CD8-positive, alpha-beta memory T cell (primary cell): ENCODE measurements at regions not wholly inside any gene's neighbourhood (a gene's known extent, or its start where the extent isn't known, plus 50 kb on each side); places are given as distances from the start of the nearest gene placed in this dataset.

Experiments used
- CTCF ChIA-PET: fragments of 350-600 bp; sonication (Branson Sonifier 250); formaldehyde crosslinking; loops from one replicate; lab custom pipeline; 2021; ENCODE audit warnings: antibody characterized with exemption; lab: Charles Lee
- POLR2A ChIA-PET: fragments of 350-600 bp; sonication (Branson Sonifier 250); formaldehyde crosslinking; loops from one replicate; lab custom pipeline; 2021; ENCODE audit warnings: antibody characterized with exemption; lab: Charles Lee
- DNase-seq, 5 donors: peaks; one replicate each; pipeline versions ENCODE4 v3.0.0 to v3.0.0-alpha.2; 2020 to 2022; ENCODE audit warnings: mixed read lengths in 1 of 5
- H3K27ac ChIP-seq: one replicate; pipeline ENCODE4 v1.7.0; 2013; ENCODE audit warnings: low read depth, mild to moderate bottlenecking, low read length, moderate library complexity
- H3K27me3 ChIP-seq: 2 replicates; pipeline ENCODE4 v1.7.0; 2013; ENCODE audit warnings: low read length, mild to moderate bottlenecking; ENCODE audit not compliant: insufficient read depth, poor library complexity, severe bottlenecking
- H3K36me3 ChIP-seq: 2 replicates; pipeline ENCODE4 v1.7.0; 2013; ENCODE audit warnings: mild to moderate bottlenecking, low read length, moderate library complexity; ENCODE audit not compliant: insufficient read depth
- H3K4me1 ChIP-seq: 2 replicates; pipeline ENCODE4 v1.7.0; 2013; ENCODE audit warnings: mild to moderate bottlenecking, low read length, moderate library complexity; ENCODE audit not compliant: insufficient read depth
- H3K4me3 ChIP-seq: 2 replicates; pipeline ENCODE4 v1.7.0; 2013; ENCODE audit warnings: mild to moderate bottlenecking, low read length
- H3K9me3 ChIP-seq: 2 replicates; pipeline ENCODE4 v1.7.0; 2013; ENCODE audit warnings: mild to moderate bottlenecking, low read length
- H3K27ac Mint-ChIP-seq, 8 donors: one replicate each; pipeline ENCODE4 v1.8.0; 2020 to 2021; ENCODE audit warnings: mixed read lengths in 8 of 8, mild to moderate bottlenecking in 6 of 8, inconsistent platforms in 3 of 8, moderate library complexity in 3 of 8
- H3K27me3 Mint-ChIP-seq, 2 donors: one replicate each; pipeline ENCODE4 v1.8.0; 2020 to 2021; ENCODE audit warnings: mixed read lengths in 2 of 2, mild to moderate bottlenecking in 1 of 2, moderate library complexity in 1 of 2
- H3K36me3 Mint-ChIP-seq, 3 donors: one replicate each; pipeline ENCODE4 v1.8.0; 2020 to 2021; ENCODE audit warnings: mixed read lengths in 3 of 3, inconsistent platforms in 1 of 3, mild to moderate bottlenecking in 1 of 3
- H3K4me1 Mint-ChIP-seq, 3 donors: one replicate each; pipeline ENCODE4 v1.8.0; 2020 to 2021; ENCODE audit warnings: mixed read lengths in 3 of 3, inconsistent platforms in 1 of 3, mild to moderate bottlenecking in 1 of 3
- H3K4me3 Mint-ChIP-seq, 7 donors: one replicate each; pipeline ENCODE4 v1.8.0; 2020 to 2021; ENCODE audit warnings: mixed read lengths in 7 of 7, mild to moderate bottlenecking in 6 of 7, moderate library complexity in 4 of 7, inconsistent platforms in 2 of 7
- H3K9me3 Mint-ChIP-seq, 5 donors: one replicate each; pipeline ENCODE4 v1.8.0; 2020 to 2022; ENCODE audit warnings: mixed read lengths in 5 of 5, mild to moderate bottlenecking in 3 of 5, moderate library complexity in 2 of 5, inconsistent platforms in 1 of 5

GRCh38 chr4:157882901-157883300 lies 289.9 kb downstream of the GASK1B start:
- no peaks in the 10 kb centered on the region for H3K4me1 Mint-ChIP-seq
- no peak overlapping the region for H3K27ac ChIP-seq
- DNase-seq: no peak
- no peak overlapping the region for H3K4me3 ChIP-seq
- H3K36me3 ChIP-seq: no peaks in the 10 kb centered on the region
- H3K27me3 Mint-ChIP-seq: no peaks in the 10 kb centered on the region
- H3K27me3 ChIP-seq: no peaks in the 10 kb centered on the region
- H3K9me3 Mint-ChIP-seq: peaks cover 3 to 9% (median 4%) of the 10 kb centered on the region in 5 donors
- ChIA-PET CTCF (no interaction called here), POLR2A (no interaction called here)
- H3K27ac Mint-ChIP-seq: no peak overlapping the region
- H3K9me3 ChIP-seq: no peaks in the 10 kb centered on the region
- no peak overlapping the region for H3K4me3 Mint-ChIP-seq
- H3K36me3 Mint-ChIP-seq: no peaks in the 10 kb centered on the region
- no peaks in the 10 kb centered on the region for H3K4me1 ChIP-seq

GRCh38 chr4:157880761-157881160 lies 292.1 kb downstream of the GASK1B start:
- Histone ChIP-seq H3K36me3 (no peaks in the 10 kb centered on the region), H3K9me3 (no peaks in the 10 kb centered on the region), H3K27ac (no peak overlapping the region), H3K4me1 (no peaks in the 10 kb centered on the region), H3K27me3 (no peaks in the 10 kb centered on the region), H3K4me3 (no peak overlapping the region)
- Mint-ChIP-seq H3K4me1 (no peaks in the 10 kb centered on the region), H3K36me3 (no peaks in the 10 kb centered on the region), H3K9me3 (peaks cover 0 to 9% (median 4%) of the 10 kb centered on the region in 5 donors), H3K4me3 (no peak overlapping the region), H3K27me3 (no peaks in the 10 kb centered on the region), H3K27ac (no peak overlapping the region)
- ChIA-PET POLR2A (no interaction called here), CTCF (no interaction called here)
- no peak for DNase-seq

DNA sequence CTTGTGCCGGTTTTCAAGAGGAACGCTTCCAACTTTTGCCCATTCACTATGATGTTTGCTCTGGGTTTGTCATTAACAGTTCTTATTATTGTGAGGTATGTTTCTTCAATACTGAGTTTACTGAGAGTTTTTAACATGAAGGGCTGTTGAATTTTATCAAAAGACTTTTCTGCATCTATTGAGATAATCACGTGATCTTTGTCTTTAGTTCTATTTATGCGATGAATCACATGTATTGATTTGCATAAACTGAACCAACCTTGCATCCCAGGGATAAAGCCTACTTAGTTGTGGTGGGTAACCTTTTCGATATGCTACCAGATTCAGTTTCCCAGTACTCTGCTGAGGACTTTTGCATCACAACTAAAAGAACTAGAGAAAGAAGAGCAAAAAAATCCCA lies 318.0 kb downstream of the GASK1B start:
- Mint-ChIP-seq H3K36me3 (no peaks in the 10 kb centered on the region), H3K4me3 (no peak overlapping the region), H3K27me3 (no peaks in the 10 kb centered on the region), H3K4me1 (no peaks in the 10 kb centered on the region), H3K9me3 (peaks cover 0 to 29% (median 9%) of the 10 kb centered on the region in 5 donors), H3K27ac (no peak overlapping the region)
- no peaks in the 10 kb centered on the region for H3K36me3 ChIP-seq
- no peaks in the 10 kb centered on the region for H3K27me3 ChIP-seq
- ChIA-PET POLR2A (no interaction called here), CTCF (no interaction called here)
- no peaks in the 10 kb centered on the region for H3K9me3 ChIP-seq
- no peak for DNase-seq
- H3K27ac ChIP-seq: no peak overlapping the region
- H3K4me3 ChIP-seq: no peak overlapping the region
- H3K4me1 ChIP-seq: no peaks in the 10 kb centered on the region

DNA sequence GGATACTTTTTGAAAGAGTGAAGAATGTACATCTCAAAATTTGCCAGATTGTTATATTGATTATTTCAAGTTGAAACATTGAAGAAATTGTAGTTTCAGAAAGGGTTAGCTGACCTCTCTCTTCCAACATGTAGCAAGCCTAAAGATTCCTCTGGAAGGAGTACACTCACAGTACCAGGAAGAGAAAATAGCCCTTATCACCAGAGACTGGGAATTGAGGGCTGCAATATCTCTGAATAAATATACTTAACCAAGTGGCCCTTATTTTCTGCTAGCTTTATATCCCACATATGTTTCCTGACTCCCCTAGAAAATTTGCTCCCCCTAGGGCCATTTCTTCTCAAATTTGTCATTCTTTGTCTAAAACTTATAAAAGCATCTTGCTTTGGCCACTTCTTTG lies 332.2 kb downstream of the GASK1B start:
- Histone ChIP-seq H3K9me3 (no peaks in the 10 kb centered on the region), H3K36me3 (no peaks in the 10 kb centered on the region), H3K4me3 (no peak overlapping the region), H3K27ac (no peak overlapping the region), H3K27me3 (no peaks in the 10 kb centered on the region), H3K4me1 (no peaks in the 10 kb centered on the region)
- H3K27ac Mint-ChIP-seq: no peak overlapping the region
- peaks cover 3 to 14% (median 5%) of the 10 kb centered on the region in 5 donors for H3K9me3 Mint-ChIP-seq
- H3K27me3 Mint-ChIP-seq: no peaks in the 10 kb centered on the region
- H3K4me3 Mint-ChIP-seq: no peak overlapping the region
- DNase-seq: no peak
- POLR2A ChIA-PET: no interaction called here
- H3K36me3 Mint-ChIP-seq: no peaks in the 10 kb centered on the region
- CTCF ChIA-PET: no interaction called here
- no peaks in the 10 kb centered on the region for H3K4me1 Mint-ChIP-seq

DNA sequence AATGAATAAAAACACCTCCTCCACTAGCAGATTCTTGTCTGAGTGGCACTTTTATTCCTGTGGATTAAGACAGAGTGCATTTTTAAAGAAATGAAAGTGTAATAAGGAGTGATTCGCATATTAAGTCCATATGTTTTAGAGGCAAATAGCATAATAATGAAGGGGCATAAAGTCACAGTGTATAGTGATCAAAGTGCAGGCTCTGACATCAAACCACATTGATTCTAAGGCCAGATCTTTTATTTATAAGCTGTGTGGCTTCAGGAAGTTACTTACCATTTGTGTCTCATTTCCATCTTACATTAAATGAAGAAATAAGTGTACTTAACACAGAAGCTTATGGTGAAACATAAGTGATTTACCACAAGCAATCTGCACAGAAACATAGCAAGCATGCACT lies 332.8 kb downstream of the GASK1B start:
- peaks cover 0 to 17% (median 3%) of the 10 kb centered on the region in 5 donors for H3K9me3 Mint-ChIP-seq
- no peaks in the 10 kb centered on the region for H3K27me3 ChIP-seq
- no peaks in the 10 kb centered on the region for H3K36me3 Mint-ChIP-seq
- no peaks in the 10 kb centered on the region for H3K4me1 ChIP-seq
- DNase-seq: no peak
- ChIA-PET CTCF (no interaction called here), POLR2A (no interaction called here)
- H3K36me3 ChIP-seq: no peaks in the 10 kb centered on the region
- no peak overlapping the region for H3K27ac ChIP-seq
- no peak overlapping the region for H3K4me3 Mint-ChIP-seq
- no peak overlapping the region for H3K27ac Mint-ChIP-seq
- no peaks in the 10 kb centered on the region for H3K27me3 Mint-ChIP-seq
- no peaks in the 10 kb centered on the region for H3K4me1 Mint-ChIP-seq
- H3K9me3 ChIP-seq: no peaks in the 10 kb centered on the region
- H3K4me3 ChIP-seq: no peak overlapping the region

DNA sequence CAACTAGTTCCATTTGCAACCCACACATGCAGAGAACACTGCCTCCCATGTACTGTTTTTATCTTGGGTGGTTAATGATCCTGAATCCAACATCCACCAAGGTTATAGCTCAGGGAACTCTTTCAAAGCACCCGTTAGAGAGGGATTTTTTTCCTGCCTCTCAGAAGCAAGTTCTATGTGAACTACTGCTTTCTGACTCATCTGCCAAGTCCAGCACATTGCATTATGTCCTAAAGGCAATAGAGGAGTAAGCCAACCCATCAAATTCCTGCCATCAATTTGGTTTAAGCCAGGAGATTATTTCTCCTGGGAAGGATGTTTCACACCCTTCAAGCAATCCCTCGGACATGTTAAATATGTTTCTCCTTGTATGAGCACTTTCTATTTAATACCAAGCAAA lies 334.5 kb downstream of the GASK1B start:
- no peak overlapping the region for H3K27ac ChIP-seq
- CTCF ChIA-PET: no interaction called here

DNA sequence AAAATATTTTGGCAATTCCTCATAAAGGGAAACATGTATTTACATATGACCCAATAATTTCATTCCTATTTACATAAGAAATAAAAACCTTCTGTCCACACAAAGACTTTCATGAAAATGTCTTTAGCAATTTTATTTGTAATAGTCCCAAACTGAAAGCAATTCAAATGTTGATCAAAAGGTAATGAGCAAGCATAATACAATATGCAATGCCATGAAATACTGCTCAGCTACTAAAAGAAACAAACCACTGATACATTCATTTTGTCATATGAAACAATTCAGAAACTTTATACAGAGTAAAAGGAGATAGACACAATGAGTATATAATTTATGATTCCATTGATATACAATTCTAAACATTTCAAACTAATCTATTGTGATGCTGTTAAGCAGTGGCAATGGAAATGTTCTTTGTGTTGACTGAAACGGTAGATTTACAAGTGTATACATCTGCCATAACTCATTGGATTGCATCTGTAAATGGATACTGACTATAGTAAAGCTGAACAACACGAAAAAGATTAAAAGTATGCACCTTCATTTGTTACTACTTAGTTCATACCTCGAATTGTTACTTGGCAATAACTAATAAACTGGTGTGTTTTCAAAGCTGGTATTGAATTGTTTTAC lies 335.6 kb downstream of the GASK1B start:
- Mint-ChIP-seq H3K4me1 (no peaks in the 10 kb centered on the region), H3K36me3 (no peaks in the 10 kb centered on the region), H3K4me3 (no peak overlapping the region), H3K9me3 (peaks cover 4 to 8% (median 5%) of the 10 kb centered on the region in 5 donors), H3K27me3 (no peaks in the 10 kb centered on the region), H3K27ac (no peak overlapping the region)
- Histone ChIP-seq H3K4me3 (no peak overlapping the region), H3K36me3 (no peaks in the 10 kb centered on the region), H3K9me3 (no peaks in the 10 kb centered on the region), H3K27me3 (no peaks in the 10 kb centered on the region), H3K27ac (no peak overlapping the region), H3K4me1 (no peaks in the 10 kb centered on the region)
- DNase-seq: no peak
- POLR2A ChIA-PET: no interaction called here
- CTCF ChIA-PET: no interaction called here

More for the DNA sequence above, 334.5 kb downstream of the GASK1B start:
- no peaks in the 10 kb centered on the region for H3K27me3 ChIP-seq
- H3K9me3 ChIP-seq: no peaks in the 10 kb centered on the region
- Mint-ChIP-seq H3K36me3 (no peaks in the 10 kb centered on the region), H3K27me3 (no peaks in the 10 kb centered on the region), H3K4me3 (no peak overlapping the region), H3K27ac (no peak overlapping the region), H3K9me3 (peaks cover 4 to 14% (median 6%) of the 10 kb centered on the region in 5 donors), H3K4me1 (no peaks in the 10 kb centered on the region)
- H3K36me3 ChIP-seq: no peaks in the 10 kb centered on the region
- POLR2A ChIA-PET: no interaction called here
- H3K4me1 ChIP-seq: no peaks in the 10 kb centered on the region
- H3K4me3 ChIP-seq: no peak overlapping the region
- no peak for DNase-seq

GRCh38 chr4:157832596-157832995 lies 340.2 kb downstream of the GASK1B start:
- Histone ChIP-seq H3K36me3 (no peaks in the 10 kb centered on the region), H3K9me3 (no peaks in the 10 kb centered on the region), H3K27ac (no peak overlapping the region), H3K27me3 (no peaks in the 10 kb centered on the region), H3K4me3 (no peak overlapping the region), H3K4me1 (no peaks in the 10 kb centered on the region)
- no peak overlapping the region for H3K4me3 Mint-ChIP-seq
- peaks cover 4 to 27% (median 10%) of the 10 kb centered on the region in 5 donors for H3K9me3 Mint-ChIP-seq
- no peak overlapping the region for H3K27ac Mint-ChIP-seq
- no peak for DNase-seq
- CTCF ChIA-PET: no interaction called here
- H3K4me1 Mint-ChIP-seq: no peaks in the 10 kb centered on the region
- POLR2A ChIA-PET: no interaction called here
- H3K27me3 Mint-ChIP-seq: no peaks in the 10 kb centered on the region
- H3K36me3 Mint-ChIP-seq: no peaks in the 10 kb centered on the region
